ENCODE measurements at regions not wholly inside any gene's neighbourhood (a gene's known extent, or its start where the extent isn't known, plus 50 kb on each side); places are given as distances from the start of the nearest gene placed in this dataset.

GRCh38 chr5:104699438-104699837, 1136.8 kb upstream of the NUDT12 start:
- no peak overlapping the region for H3K4me3 ChIP-seq (ENCODE audit: low read depth, low read length)
- ChIA-PET POLR2A (no interaction called here), CTCF (no interaction called here)
- DNase-seq (ENCODE audit: low read depth, low spot score): no peak
- no peak for TF ChIP-seq CTCF (IDR thresholded peaks at IDR 0.05; ENCODE audit: insufficient read depth, low read length, missing control alignments)

- DNase-seq (ENCODE audit: low read depth, low spot score): no peak
- no peak for TF ChIP-seq CTCF (IDR thresholded peaks at IDR 0.05; ENCODE audit: insufficient read depth, low read length, missing control alignments)
- ChIA-PET POLR2A (no interaction called here), CTCF (no interaction called here)
- no peak overlapping the region for H3K4me3 ChIP-seq (ENCODE audit: low read depth, low read length)
These were observed 1098.7 kb upstream of the NUDT12 start for GRCh38 chr5:104661256-104661655.

GRCh38 chr5:104659497-104659896, 1096.9 kb upstream of the NUDT12 start:
- no peak overlapping the region for H3K4me3 ChIP-seq (ENCODE audit: low read depth, low read length)
- CTCF ChIA-PET: no interaction called here
- no peak for TF ChIP-seq CTCF (IDR thresholded peaks at IDR 0.05; ENCODE audit: insufficient read depth, low read length, missing control alignments)
- no peak for DNase-seq (ENCODE audit: low read depth, low spot score)
- POLR2A ChIA-PET: no interaction called here

GRCh38 chr5:104652271-104652861, 1089.8 kb upstream of the NUDT12 start:
- no peak overlapping the region for H3K4me3 ChIP-seq (ENCODE audit: low read depth, low read length)
- ChIA-PET POLR2A (no interaction called here), CTCF (no interaction called here)
- no peak for TF ChIP-seq CTCF (IDR thresholded peaks at IDR 0.05; ENCODE audit: insufficient read depth, low read length, missing control alignments)
- DNase-seq (ENCODE audit: low read depth, low spot score): no peak

GRCh38 chr5:104650313-104651055, 1087.9 kb upstream of the NUDT12 start:
- CTCF ChIA-PET: no interaction called here
- no peak for DNase-seq (ENCODE audit: low read depth, low spot score)
- POLR2A ChIA-PET: no interaction called here
- TF ChIP-seq CTCF (IDR thresholded peaks at IDR 0.05; ENCODE audit: insufficient read depth, low read length, missing control alignments): no peak
- no peak overlapping the region for H3K4me3 ChIP-seq (ENCODE audit: low read depth, low read length)

- no peak for DNase-seq (ENCODE audit: low read depth, low spot score)
- H3K4me3 ChIP-seq (ENCODE audit: low read depth, low read length): no peak overlapping the region
- ChIA-PET POLR2A (no interaction called here), CTCF (no interaction called here)
- no peak for TF ChIP-seq CTCF (IDR thresholded peaks at IDR 0.05; ENCODE audit: insufficient read depth, low read length, missing control alignments)
These were observed 1083.8 kb upstream of the NUDT12 start for GRCh38 chr5:104646416-104646815.
